ENCODE measurements at regions not wholly inside any gene's neighbourhood (a gene's known extent, or its start where the extent isn't known, plus 50 kb on each side); places are given as distances from the start of the nearest gene placed in this dataset.

DNA sequence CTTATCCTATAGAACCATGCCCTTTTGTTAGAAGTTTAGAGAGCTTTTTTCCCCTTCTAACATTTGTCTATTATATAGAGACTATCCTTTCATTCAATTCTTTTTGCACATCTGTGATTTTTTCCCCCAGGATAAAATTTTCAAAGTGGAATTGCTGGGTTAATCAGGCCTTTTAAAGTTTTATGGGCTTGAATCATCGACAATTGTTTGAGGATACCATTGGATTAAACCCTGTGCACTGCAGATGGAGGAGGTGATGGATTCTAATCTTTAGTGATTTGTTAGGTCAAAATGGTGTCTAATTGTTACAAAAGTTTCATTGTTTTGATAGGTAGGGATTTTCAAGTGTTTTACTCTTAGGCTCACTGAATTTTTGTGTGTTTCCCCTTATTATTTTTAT lies 463.7 kb upstream of the CFAP20DC start:
- H3K36me3 Mint-ChIP-seq (ENCODE audit: low read depth), result no peaks in the 10 kb centered on the region
- no peak for DNase-seq
- H3K4me3 Mint-ChIP-seq, result no peak overlapping the region
- peaks cover 15% of the 10 kb centered on the region for H3K9me3 Mint-ChIP-seq
- H3K27me3 Mint-ChIP-seq (ENCODE audit: insufficient read depth), result no peaks in the 10 kb centered on the region; the same call in none of the 2 replicates
- TF ChIP-seq, protein P1, sequence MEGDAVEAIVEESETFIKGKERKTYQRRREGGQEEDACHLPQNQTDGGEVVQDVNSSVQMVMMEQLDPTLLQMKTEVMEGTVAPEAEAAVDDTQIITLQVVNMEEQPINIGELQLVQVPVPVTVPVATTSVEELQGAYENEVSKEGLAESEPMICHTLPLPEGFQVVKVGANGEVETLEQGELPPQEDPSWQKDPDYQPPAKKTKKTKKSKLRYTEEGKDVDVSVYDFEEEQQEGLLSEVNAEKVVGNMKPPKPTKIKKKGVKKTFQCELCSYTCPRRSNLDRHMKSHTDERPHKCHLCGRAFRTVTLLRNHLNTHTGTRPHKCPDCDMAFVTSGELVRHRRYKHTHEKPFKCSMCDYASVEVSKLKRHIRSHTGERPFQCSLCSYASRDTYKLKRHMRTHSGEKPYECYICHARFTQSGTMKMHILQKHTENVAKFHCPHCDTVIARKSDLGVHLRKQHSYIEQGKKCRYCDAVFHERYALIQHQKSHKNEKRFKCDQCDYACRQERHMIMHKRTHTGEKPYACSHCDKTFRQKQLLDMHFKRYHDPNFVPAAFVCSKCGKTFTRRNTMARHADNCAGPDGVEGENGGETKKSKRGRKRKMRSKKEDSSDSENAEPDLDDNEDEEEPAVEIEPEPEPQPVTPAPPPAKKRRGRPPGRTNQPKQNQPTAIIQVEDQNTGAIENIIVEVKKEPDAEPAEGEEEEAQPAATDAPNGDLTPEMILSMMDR (IDR thresholded peaks at IDR 0.05), result no peak
- no peak overlapping the region for H3K27ac Mint-ChIP-seq
- no peaks in the 10 kb centered on the region for H3K4me1 Mint-ChIP-seq (ENCODE audit: low read depth)

DNA sequence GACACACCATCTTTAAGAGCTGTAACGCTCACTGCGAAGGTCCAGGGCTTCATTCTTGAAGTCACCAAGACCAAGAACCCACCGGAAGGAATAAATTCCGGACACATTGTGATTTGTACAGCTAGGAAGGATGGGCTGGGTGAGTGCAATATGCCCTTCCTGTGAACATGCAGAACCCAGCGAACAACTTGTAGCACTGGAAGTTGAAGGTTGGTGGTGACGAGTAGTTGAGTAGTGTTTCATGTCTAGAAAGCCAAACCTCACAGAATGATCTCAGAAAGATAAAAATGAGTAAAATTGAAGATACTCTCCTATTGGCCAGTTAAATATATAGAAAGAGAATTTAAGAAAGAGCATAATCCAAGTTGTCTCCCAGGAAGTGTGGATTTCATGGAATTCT lies 462.2 kb upstream of the CFAP20DC start:
- Mint-ChIP-seq H3K9me3 (peaks cover 15% of the 10 kb centered on the region), H3K27me3 (ENCODE audit: insufficient read depth) (no peaks in the 10 kb centered on the region; the same call in none of the 2 replicates), H3K27ac (no peak overlapping the region), H3K36me3 (ENCODE audit: low read depth) (no peaks in the 10 kb centered on the region), H3K4me1 (ENCODE audit: low read depth) (no peaks in the 10 kb centered on the region), H3K4me3 (no peak overlapping the region)
- TF ChIP-seq, protein P1 (IDR thresholded peaks at IDR 0.05), result no peak
- DNase-seq, result no peak

DNA sequence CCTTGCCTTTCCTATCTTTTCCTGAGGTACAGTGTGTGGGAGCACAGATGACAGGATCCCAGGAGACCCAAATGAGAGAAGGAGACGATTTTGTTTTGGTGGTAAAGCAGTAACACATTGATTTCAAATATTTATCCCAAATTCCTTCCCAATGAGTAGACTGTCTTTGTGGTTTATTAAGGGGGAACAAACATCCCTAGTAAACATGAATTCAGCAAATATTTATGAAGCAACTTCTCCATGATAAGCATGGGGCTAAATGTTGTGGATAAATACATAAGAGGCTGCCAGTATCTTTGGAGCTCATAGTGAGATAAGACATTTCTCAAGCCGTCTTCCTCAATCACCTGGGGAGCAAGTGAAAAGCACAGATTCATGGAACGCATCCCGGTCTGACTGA lies 460.8 kb upstream of the CFAP20DC start:
- Mint-ChIP-seq H3K27ac (no peak overlapping the region), H3K4me3 (no peak overlapping the region), H3K9me3 (peaks cover 15% of the 10 kb centered on the region), H3K4me1 (ENCODE audit: low read depth) (no peaks in the 10 kb centered on the region), H3K27me3 (ENCODE audit: insufficient read depth) (no peaks in the 10 kb centered on the region; the same call in none of the 2 replicates), H3K36me3 (ENCODE audit: low read depth) (no peaks in the 10 kb centered on the region)
- TF ChIP-seq, protein P1 (IDR thresholded peaks at IDR 0.05), result no peak
- no peak for DNase-seq

DNA sequence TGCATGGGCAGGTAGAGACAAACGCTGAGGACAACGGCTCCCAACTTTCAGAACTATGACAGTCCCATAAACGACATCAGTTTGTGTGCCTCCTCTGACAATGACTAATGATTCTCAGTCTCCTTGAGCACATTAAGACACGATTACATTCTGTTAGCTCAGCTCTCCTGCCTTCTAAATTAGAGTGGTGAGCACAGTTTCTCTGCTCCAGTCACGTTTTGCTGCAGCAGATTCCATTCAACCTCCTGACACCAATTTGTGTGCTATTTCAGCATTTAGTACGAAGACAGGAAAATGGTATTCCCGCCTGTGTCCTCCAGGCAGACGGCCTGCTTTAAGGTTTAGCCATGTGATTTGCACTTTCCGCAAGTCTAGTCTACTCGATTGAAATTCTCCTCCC lies 458.4 kb upstream of the CFAP20DC start:
- Mint-ChIP-seq H3K27me3 (ENCODE audit: insufficient read depth) (no peaks in the 10 kb centered on the region; the same call in none of the 2 replicates), H3K4me1 (ENCODE audit: low read depth) (no peaks in the 10 kb centered on the region), H3K9me3 (peaks cover 18% of the 10 kb centered on the region), H3K27ac (no peak overlapping the region), H3K4me3 (no peak overlapping the region), H3K36me3 (ENCODE audit: low read depth) (no peaks in the 10 kb centered on the region)
- TF ChIP-seq, protein P1 (IDR thresholded peaks at IDR 0.05), result no peak
- no peak for DNase-seq

DNA sequence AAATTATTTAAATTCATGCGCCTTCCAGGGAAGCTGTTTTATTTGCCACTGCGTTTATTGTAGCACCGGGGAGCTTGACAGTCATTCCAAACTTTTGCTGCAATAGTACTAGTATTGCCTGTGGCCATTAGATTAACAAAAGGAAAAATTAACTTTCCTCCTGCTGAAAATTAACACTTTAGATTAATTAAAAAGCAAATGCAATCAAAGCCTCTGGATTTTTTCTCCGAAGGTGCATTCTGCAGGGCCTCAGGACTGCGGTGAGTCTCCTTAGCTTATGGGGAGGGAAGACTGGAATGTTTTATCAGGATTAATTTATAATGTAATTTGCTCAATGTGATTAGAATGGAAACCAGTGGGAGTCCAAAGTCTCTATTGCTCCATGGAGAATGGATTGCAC lies 456.4 kb upstream of the CFAP20DC start:
- Mint-ChIP-seq H3K36me3 (ENCODE audit: low read depth) (no peaks in the 10 kb centered on the region), H3K9me3 (peaks cover 12% of the 10 kb centered on the region; the same call in 1 of the 2 replicates), H3K4me3 (no peak overlapping the region), H3K27ac (no peak overlapping the region), H3K27me3 (ENCODE audit: insufficient read depth) (peaks cover 1% of the 10 kb centered on the region), H3K4me1 (ENCODE audit: low read depth) (peaks cover 6% of the 10 kb centered on the region; the same call in 1 of the 2 replicates)
- TF ChIP-seq, protein P1 (IDR thresholded peaks at IDR 0.05), result no peak
- no peak for DNase-seq

DNA sequence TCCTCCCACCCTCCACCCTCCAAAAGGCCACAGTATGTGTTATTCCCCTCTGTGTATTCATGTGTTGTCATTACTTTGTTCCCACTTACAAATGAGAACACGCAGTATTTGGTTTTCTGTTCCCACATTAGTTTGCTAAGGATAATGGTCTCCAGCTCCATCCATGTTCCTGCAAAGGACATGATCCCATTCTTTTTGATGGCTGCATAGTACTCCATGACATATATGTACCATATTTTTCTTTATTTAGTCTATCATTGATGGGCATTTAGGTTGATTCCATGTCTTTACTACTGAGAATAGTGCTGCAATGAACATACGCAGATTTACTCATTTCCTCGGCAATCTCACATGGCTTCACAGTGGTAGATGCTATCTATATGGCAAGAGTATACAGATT lies 453.6 kb upstream of the CFAP20DC start:
- Mint-ChIP-seq H3K4me3 (no peak overlapping the region), H3K27ac (no peak overlapping the region), H3K27me3 (ENCODE audit: insufficient read depth) (peaks cover 1% of the 10 kb centered on the region; the same call in 1 of the 2 replicates), H3K36me3 (ENCODE audit: low read depth) (no peaks in the 10 kb centered on the region), H3K9me3 (peaks cover 17% of the 10 kb centered on the region; the same call in 1 of the 2 replicates), H3K4me1 (ENCODE audit: low read depth) (peaks cover 6% of the 10 kb centered on the region; the same call in 1 of the 2 replicates)
- no peak for DNase-seq
- TF ChIP-seq, protein P1 (IDR thresholded peaks at IDR 0.05), result no peak
